ENCODE measurements at regions not wholly inside any gene's neighbourhood (a gene's known extent, or its start where the extent isn't known, plus 50 kb on each side); places are given as distances from the start of the nearest gene placed in this dataset.

GRCh38 chr4:1515156-1515555 lies 108.9 kb upstream of the NKX1-1 start:
- TF ChIP-seq CTCF (IDR thresholded peaks at IDR 0.05; ENCODE audit: low read length): no peak
- no peak for TF ChIP-seq EZH2 (IDR thresholded peaks at IDR 0.05; ENCODE audit: borderline replicate concordance, low read length)
